Stomach smooth muscle (tissue), 2 donors: ENCODE measurements at regions not wholly inside any gene's neighbourhood (a gene's known extent, or its start where the extent isn't known, plus 50 kb on each side); places are given as distances from the start of the nearest gene placed in this dataset.

ENCODE experiments used
- H3K27ac ChIP-seq: one replicate; pipeline ENCODE4 v1.7.0; 2013; ENCODE audit warnings: mild to moderate bottlenecking, low read length, inconsistent platforms
- H3K27me3 ChIP-seq, 2 donors: one replicate each; pipeline ENCODE4 v1.7.0; 2013; ENCODE audit warnings: low read length in 2 of 2; ENCODE audit not compliant: insufficient read depth in 2 of 2, control insufficient read depth in 1 of 2
- H3K36me3 ChIP-seq, 2 donors: one replicate each; pipeline ENCODE4 v1.7.0; 2013; ENCODE audit warnings: low read length in 2 of 2; ENCODE audit not compliant: control insufficient read depth in 2 of 2, insufficient read depth in 2 of 2
- H3K4me1 ChIP-seq: one replicate; pipeline ENCODE4 v1.7.0; 2013; ENCODE audit warnings: low read length; ENCODE audit not compliant: control insufficient read depth, insufficient read depth
- H3K4me3 ChIP-seq, 2 donors: one replicate each; pipeline ENCODE4 v1.7.0; 2013; ENCODE audit warnings: low read length in 2 of 2
- H3K9ac ChIP-seq, 2 donors: one replicate each; pipeline ENCODE4 v1.7.0; 2013; ENCODE audit warnings: low read length in 2 of 2, mild to moderate bottlenecking in 1 of 2
- H3K9me3 ChIP-seq, 2 donors: one replicate each; pipeline ENCODE4 v1.7.0; 2013; ENCODE audit warnings: low read length in 2 of 2; ENCODE audit not compliant: control insufficient read depth in 2 of 2
- donor health status: healthy.
- donor health status: Pancreatic carcinoma.

DNA sequence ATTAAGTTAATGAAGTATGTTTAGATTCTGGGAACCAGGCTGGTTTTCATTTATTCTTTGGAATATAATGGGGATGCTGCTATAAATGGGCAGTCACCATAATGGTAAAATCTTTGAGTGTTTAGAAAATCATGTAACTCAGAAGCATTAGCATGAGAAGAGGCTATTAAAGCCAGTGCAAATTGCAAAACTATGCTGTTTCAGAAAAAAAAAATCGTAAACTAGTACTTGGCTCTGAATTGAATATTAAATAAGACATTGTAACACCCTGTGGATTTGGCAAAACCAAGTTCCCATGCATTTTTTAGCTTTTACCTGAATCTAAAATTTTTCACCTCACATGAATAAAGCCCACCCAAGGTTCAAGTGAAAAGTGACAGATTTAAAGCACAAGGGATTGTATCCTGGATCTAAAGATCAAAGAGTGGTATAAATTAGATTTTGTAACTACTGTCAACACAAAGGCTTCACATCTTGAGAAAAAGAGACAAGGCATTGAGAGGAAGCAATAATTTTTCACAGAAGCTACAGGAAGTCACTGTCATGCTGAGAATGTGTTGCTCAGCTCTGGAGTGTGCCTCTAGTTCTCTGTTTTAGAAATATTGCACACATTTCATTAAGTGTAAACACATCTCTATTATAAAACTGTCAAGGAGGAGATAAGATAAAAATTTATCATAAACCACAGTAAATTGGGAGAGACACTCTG, 142.2 kb downstream of the ABCA8 start:
- H3K9me3 ChIP-seq = no peaks in the 10 kb centered on the region
- no peaks in the 10 kb centered on the region for H3K27me3 ChIP-seq
- H3K27ac ChIP-seq = no peak overlapping the region
- H3K36me3 ChIP-seq = no peaks in the 10 kb centered on the region
- H3K9ac ChIP-seq = no peak overlapping the region
- no peak overlapping the region for H3K4me3 ChIP-seq
- H3K4me1 ChIP-seq = no peaks in the 10 kb centered on the region

DNA sequence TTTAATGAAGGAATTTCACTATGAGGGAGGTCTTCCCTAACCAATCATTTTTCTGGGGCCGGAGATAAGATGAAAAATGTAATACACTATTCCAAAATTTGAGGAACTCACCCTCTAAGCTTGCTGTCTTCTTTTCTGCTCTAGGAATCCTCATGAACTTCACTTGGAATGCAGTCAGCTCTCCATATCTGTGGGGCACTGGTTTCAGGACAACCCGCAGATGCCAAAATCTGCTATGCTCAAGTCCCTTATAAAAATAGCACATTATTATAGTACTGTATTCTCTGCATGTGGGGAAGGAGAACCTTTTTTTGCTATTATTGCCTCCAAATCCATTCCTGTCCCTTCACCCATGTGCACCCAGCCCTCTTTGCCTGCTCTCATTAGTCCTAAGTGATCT, 146.0 kb downstream of the ABCA8 start:
- H3K9ac ChIP-seq = no peak overlapping the region
- no peaks in the 10 kb centered on the region for H3K36me3 ChIP-seq
- no peaks in the 10 kb centered on the region for H3K9me3 ChIP-seq
- H3K27ac ChIP-seq = no peak overlapping the region
- no peaks in the 10 kb centered on the region for H3K27me3 ChIP-seq
- no peak overlapping the region for H3K4me3 ChIP-seq
- H3K4me1 ChIP-seq = no peaks in the 10 kb centered on the region

DNA sequence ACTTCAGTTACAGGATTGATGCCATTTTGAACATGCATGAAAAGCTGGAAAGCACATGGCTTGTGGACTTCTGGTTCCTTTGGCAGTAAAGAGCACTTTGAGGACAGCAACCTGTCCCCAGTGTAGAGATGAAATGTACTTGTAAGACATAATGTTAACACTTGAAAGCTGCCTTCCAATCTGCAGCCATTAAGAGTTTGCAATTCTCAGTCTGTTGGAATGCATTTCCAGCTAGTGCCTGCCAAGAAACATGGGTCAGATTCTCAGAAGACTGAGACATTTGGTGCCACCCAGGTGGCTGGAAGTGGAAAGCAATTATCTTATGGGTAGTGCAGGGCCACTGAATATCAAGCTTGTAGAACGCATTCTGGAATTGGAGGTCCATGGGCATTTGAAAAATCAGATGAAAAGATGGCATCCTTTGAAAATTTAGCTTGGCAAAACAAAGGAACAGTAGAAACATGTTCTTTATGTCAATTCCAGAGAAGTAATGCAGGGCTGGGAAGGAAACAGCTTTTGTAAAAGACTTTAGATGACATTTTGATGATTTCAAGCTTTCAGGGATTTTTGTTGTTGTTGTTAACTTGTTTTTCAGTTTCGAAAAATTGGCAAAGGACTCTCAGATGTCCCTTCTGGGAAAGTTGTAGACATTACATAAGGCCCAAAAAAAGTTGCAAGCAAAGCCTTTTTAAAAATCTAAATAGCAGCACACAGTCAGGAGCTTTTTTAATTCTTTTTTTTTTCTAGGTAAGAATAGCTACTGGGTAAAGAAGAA, 147.0 kb downstream of the ABCA8 start:
- Histone ChIP-seq H3K4me1 (no peaks in the 10 kb centered on the region), H3K36me3 (no peaks in the 10 kb centered on the region), H3K27ac (no peak overlapping the region)

GRCh38 chr17:68805609-68806008, 149.6 kb downstream of the ABCA8 start:
- H3K4me1 ChIP-seq = no peaks in the 10 kb centered on the region
- no peaks in the 10 kb centered on the region for H3K36me3 ChIP-seq
- H3K9me3 ChIP-seq = peaks cover 0 to 3% of the 10 kb centered on the region in 2 donors
- H3K27ac ChIP-seq = no peak overlapping the region
- no peak overlapping the region for H3K9ac ChIP-seq
- H3K4me3 ChIP-seq = no peak overlapping the region
- no peaks in the 10 kb centered on the region for H3K27me3 ChIP-seq

More for the DNA sequence above, 147.0 kb downstream of the ABCA8 start:
- H3K9me3 ChIP-seq = no peaks in the 10 kb centered on the region
- H3K9ac ChIP-seq = no peak overlapping the region
- no peaks in the 10 kb centered on the region for H3K27me3 ChIP-seq
- H3K4me3 ChIP-seq = no peak overlapping the region

- no peak overlapping the region for H3K9ac ChIP-seq
- H3K9me3 ChIP-seq = peaks cover 0 to 3% of the 10 kb centered on the region in 2 donors
- no peaks in the 10 kb centered on the region for H3K27me3 ChIP-seq
- H3K4me3 ChIP-seq = no peak overlapping the region
- H3K4me1 ChIP-seq = no peaks in the 10 kb centered on the region
- H3K27ac ChIP-seq = no peak overlapping the region
- H3K36me3 ChIP-seq = no peaks in the 10 kb centered on the region
Measured at GRCh38 chr17:68804777-68805520, 150.2 kb downstream of the ABCA8 start.

GRCh38 chr17:68803164-68803929, 151.8 kb downstream of the ABCA8 start:
- H3K36me3 ChIP-seq = no peaks in the 10 kb centered on the region
- H3K4me1 ChIP-seq = no peaks in the 10 kb centered on the region
- no peak overlapping the region for H3K4me3 ChIP-seq
- H3K27ac ChIP-seq = no peak overlapping the region
- H3K27me3 ChIP-seq = no peaks in the 10 kb centered on the region
- H3K9ac ChIP-seq = no peak overlapping the region
- peaks cover 0 to 3% of the 10 kb centered on the region in 2 donors for H3K9me3 ChIP-seq

DNA sequence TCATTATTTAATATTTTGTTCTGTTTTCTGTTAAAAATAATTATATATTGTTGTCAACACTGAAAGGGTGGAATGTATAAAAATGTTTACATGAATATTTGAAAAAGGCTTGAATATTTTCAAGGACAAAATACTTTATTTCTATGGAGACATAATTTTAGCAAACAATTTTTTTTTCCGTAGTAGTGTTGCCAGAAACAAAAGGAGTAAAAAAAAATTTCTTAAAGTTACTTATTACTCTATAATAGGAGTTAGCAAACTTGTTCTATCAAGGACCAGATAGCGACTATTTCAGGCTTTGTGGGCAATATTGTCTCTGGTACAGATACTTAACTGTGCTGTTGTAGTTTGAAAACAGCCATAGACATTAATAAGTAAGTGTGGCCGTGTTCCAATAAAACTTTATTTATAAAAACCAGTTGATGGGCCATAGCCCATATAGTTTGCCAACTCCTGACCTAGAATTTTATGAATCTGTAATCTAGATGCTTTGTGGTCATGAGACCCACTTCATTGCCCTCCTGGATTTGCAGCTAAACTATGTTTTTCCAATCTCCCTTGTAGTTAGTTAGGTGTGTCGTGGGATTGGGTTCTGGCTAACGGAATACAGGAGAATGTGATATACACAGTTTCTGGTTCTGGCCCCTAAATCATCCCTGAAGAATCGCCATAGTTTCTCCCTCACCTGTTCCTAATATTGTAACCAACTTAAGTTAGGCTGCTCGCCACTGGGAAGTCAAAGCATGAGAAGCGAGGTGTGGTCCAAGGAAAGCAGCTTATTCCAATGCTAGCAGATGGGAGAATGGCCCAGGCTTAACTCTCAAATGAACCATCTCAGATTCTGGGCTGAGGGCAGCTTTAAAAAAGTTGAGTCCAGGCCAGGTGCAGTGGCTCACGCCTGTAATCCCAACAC, 153.6 kb downstream of the ABCA8 start:
- Histone ChIP-seq H3K27me3 (no peaks in the 10 kb centered on the region), H3K9ac (no peak overlapping the region), H3K27ac (peak overlapping the region; percentile 18), H3K9me3 (peaks cover 0 to 3% of the 10 kb centered on the region in 2 donors), H3K4me1 (no peaks in the 10 kb centered on the region), H3K4me3 (no peak overlapping the region), H3K36me3 (no peaks in the 10 kb centered on the region)

- no peaks in the 10 kb centered on the region for H3K36me3 ChIP-seq
- H3K9ac ChIP-seq = no peak overlapping the region
- no peak overlapping the region for H3K27ac ChIP-seq
- no peaks in the 10 kb centered on the region for H3K4me1 ChIP-seq
- no peaks in the 10 kb centered on the region for H3K27me3 ChIP-seq
- H3K4me3 ChIP-seq = no peak overlapping the region
- peaks cover 0 to 3% of the 10 kb centered on the region in 2 donors for H3K9me3 ChIP-seq
Measured at GRCh38 chr17:68800751-68801150, 154.4 kb downstream of the ABCA8 start.

DNA sequence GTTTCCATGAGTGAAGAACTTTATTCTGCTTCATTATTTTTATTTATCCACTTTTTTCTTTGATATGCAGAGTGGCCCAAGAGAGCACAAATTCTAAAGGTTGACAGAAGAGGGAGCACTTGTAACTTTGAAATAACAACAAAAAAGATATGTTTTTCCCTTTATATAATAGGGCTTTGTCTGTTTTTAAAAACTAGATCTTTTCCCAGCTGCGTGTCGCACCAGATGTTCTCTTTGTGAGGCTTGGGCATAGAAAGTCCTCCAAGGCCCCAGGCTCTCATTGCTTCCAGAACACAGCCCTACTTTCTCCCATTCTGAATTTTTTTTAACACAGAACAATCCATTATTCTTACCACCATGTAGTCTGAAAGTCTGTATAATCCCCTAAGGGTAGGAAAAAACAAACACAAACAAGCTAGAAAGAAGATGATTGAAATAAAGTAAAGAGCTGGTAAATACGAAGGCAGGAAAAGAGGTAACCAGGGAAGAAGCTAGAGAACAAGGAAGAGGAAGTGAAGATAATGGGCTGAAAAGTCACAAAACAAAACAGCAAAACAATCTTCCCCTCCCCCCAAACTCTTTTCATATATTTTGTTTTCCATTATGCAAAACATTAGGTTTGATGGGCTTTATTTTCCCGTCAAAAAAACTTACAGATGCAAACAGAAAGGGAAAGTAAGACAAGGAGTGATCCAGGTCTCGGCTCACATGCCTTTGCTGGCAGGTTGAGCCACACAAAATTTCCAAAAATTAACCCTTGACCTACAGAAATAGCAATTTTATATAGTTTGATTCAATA, 160.4 kb downstream of the ABCA8 start:
- no peaks in the 10 kb centered on the region for H3K9me3 ChIP-seq
- H3K4me3 ChIP-seq = no peak overlapping the region
- H3K36me3 ChIP-seq = no peaks in the 10 kb centered on the region
- H3K27ac ChIP-seq = peak overlapping the region; percentile 19
- H3K27me3 ChIP-seq = no peaks in the 10 kb centered on the region
- no peaks in the 10 kb centered on the region for H3K4me1 ChIP-seq
- H3K9ac ChIP-seq = no peak overlapping the region
